ENCODE measurements at regions not wholly inside any gene's neighbourhood (a gene's known extent, or its start where the extent isn't known, plus 50 kb on each side); places are given as distances from the start of the nearest gene placed in this dataset.
A peak's percentile ranks its signal among the peaks of the same experiment; 100 is the strongest.

DNA sequence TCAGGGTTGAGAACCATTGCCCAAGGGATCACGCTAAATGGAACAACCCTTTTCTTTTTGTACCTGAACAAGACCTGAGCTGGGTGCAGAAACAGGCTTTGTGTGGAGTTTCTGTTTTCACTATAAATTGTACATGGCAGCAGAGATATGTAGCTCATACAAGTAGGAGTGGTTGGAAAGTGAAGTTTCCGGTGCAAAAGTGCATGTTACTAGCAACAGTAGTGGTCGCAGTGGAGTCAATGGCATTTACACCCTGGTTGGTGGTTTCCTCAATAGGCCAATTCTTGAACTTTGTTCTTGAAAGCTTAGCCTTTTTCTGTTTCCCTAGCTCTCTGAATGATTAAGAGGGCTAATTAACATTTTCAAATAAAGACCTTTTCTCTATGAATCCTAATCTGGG is 170.7 kb downstream of the NEBL start:
- no peak overlapping the region for H3K27ac ChIP-seq (ENCODE audit: low read depth, low read length)
- H3K4me1 ChIP-seq (ENCODE audit: control insufficient read depth in 3 of 3, insufficient read depth in 3 of 3, low read length in 3 of 3) = no peaks in the 10 kb centered on the region
- no peaks in the 10 kb centered on the region for H3K27me3 ChIP-seq (ENCODE audit: control insufficient read depth in 3 of 3, insufficient read depth in 3 of 3, low read length in 3 of 3)
- no peak overlapping the region for H3K9ac ChIP-seq (ENCODE audit: low read depth in 1 of 3, low read length in 3 of 3)
- no peaks in the 10 kb centered on the region for H3K36me3 ChIP-seq (ENCODE audit: control insufficient read depth in 3 of 3, insufficient read depth in 3 of 3, low read length in 3 of 3)
- no peaks in the 10 kb centered on the region for H3K9me3 ChIP-seq (ENCODE audit: control insufficient read depth in 3 of 3, low read length in 3 of 3)
- H3K4me3 ChIP-seq (ENCODE audit: low read length in 3 of 3) = no peak overlapping the region

DNA sequence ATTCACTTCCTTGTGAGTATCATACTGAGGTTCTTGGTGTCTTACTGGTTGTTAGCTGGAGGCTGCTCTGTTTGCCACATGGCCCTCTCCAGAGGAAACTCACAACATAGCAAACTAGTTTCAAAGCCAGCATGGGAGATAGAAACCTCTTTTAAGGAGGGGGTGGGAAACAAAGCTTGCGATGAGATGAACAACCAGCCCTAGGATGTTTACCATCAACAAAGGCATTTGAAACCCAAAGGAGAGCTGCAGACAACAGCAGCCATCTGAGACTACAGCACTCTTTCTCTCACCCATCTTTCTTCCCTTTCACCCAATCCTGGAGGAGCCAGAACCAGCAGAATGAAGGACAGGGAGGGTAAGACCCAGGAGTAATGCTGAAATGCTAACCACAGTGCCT is 182.1 kb downstream of the NEBL start:
- H3K4me1 ChIP-seq (ENCODE audit: control insufficient read depth in 3 of 3, insufficient read depth in 3 of 3, low read length in 3 of 3) = no peaks in the 10 kb centered on the region
- H3K9ac ChIP-seq (ENCODE audit: low read depth in 1 of 3, low read length in 3 of 3) = no peak overlapping the region
- H3K4me3 ChIP-seq (ENCODE audit: low read length in 3 of 3) = no peak overlapping the region
- no peak overlapping the region for H3K27ac ChIP-seq (ENCODE audit: low read depth, low read length)
- no peaks in the 10 kb centered on the region for H3K36me3 ChIP-seq (ENCODE audit: control insufficient read depth in 3 of 3, insufficient read depth in 3 of 3, low read length in 3 of 3)
- no peaks in the 10 kb centered on the region for H3K9me3 ChIP-seq (ENCODE audit: control insufficient read depth in 3 of 3, low read length in 3 of 3)
- no peaks in the 10 kb centered on the region for H3K27me3 ChIP-seq (ENCODE audit: control insufficient read depth in 3 of 3, insufficient read depth in 3 of 3, low read length in 3 of 3)

DNA sequence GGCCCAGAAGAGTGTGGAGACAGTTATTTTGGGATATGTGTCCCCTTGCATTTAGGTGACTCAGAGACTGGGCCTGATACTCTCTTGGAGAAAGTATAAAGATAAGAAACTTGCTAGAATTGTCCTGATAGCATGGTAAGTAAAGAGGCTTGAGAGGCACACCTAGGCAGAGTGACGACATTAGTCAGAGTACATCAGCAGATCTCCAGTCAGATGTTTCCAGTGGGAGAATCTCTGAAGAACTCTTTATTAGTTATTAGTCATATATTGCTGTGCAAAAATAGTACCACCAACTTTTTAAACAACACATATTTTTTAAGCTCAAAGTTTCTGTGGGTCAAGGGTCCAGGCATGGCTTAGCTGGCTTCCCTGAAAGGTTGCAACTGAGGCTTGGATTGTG is 182.6 kb downstream of the NEBL start:
- H3K9ac ChIP-seq (ENCODE audit: low read depth in 1 of 3, low read length in 3 of 3) = no peak overlapping the region
- no peaks in the 10 kb centered on the region for H3K4me1 ChIP-seq (ENCODE audit: control insufficient read depth in 3 of 3, insufficient read depth in 3 of 3, low read length in 3 of 3)
- no peak overlapping the region for H3K27ac ChIP-seq (ENCODE audit: low read depth, low read length)
- H3K9me3 ChIP-seq (ENCODE audit: control insufficient read depth in 3 of 3, low read length in 3 of 3) = no peaks in the 10 kb centered on the region
- no peaks in the 10 kb centered on the region for H3K36me3 ChIP-seq (ENCODE audit: control insufficient read depth in 3 of 3, insufficient read depth in 3 of 3, low read length in 3 of 3)
- H3K4me3 ChIP-seq (ENCODE audit: low read length in 3 of 3) = no peak overlapping the region
- no peaks in the 10 kb centered on the region for H3K27me3 ChIP-seq (ENCODE audit: control insufficient read depth in 3 of 3, insufficient read depth in 3 of 3, low read length in 3 of 3)

DNA sequence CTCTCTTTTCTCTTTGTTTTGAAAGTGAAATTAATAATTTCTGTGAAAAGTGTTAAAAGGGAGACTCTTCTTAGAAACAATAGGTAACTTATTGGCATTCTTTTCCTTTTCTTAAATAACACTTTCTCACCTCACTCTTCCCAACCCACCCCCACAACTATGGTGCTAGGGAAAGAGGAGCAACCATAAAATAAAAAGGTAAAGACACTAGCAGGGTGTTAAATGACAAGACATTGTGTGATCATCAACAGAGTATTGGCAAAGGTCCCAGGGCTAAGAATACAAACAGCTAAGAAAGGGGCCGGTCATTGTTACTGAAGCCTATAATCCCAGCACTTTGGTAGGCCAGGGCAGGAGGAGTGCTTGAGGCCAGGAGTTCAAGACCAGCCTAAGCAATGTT is 183.7 kb downstream of the NEBL start:
- Histone ChIP-seq H3K9me3 (ENCODE audit: control insufficient read depth in 3 of 3, low read length in 3 of 3) (no peaks in the 10 kb centered on the region), H3K27ac (ENCODE audit: low read depth, low read length) (no peak overlapping the region), H3K9ac (ENCODE audit: low read depth in 1 of 3, low read length in 3 of 3) (no peak overlapping the region), H3K4me3 (ENCODE audit: low read length in 3 of 3) (no peak overlapping the region), H3K27me3 (ENCODE audit: control insufficient read depth in 3 of 3, insufficient read depth in 3 of 3, low read length in 3 of 3) (no peaks in the 10 kb centered on the region), H3K4me1 (ENCODE audit: control insufficient read depth in 3 of 3, insufficient read depth in 3 of 3, low read length in 3 of 3) (no peaks in the 10 kb centered on the region), H3K36me3 (ENCODE audit: control insufficient read depth in 3 of 3, insufficient read depth in 3 of 3, low read length in 3 of 3) (no peaks in the 10 kb centered on the region)

GRCh38 chr10:20712774-20713173 is 184.3 kb downstream of the NEBL start:
- H3K4me3 ChIP-seq (ENCODE audit: low read length in 3 of 3) = no peak overlapping the region
- H3K36me3 ChIP-seq (ENCODE audit: control insufficient read depth in 3 of 3, insufficient read depth in 3 of 3, low read length in 3 of 3) = no peaks in the 10 kb centered on the region
- no peak overlapping the region for H3K27ac ChIP-seq (ENCODE audit: low read depth, low read length)
- H3K9me3 ChIP-seq (ENCODE audit: control insufficient read depth in 3 of 3, low read length in 3 of 3) = no peaks in the 10 kb centered on the region
- H3K9ac ChIP-seq (ENCODE audit: low read depth in 1 of 3, low read length in 3 of 3) = no peak overlapping the region
- no peaks in the 10 kb centered on the region for H3K4me1 ChIP-seq (ENCODE audit: control insufficient read depth in 3 of 3, insufficient read depth in 3 of 3, low read length in 3 of 3)
- no peaks in the 10 kb centered on the region for H3K27me3 ChIP-seq (ENCODE audit: control insufficient read depth in 3 of 3, insufficient read depth in 3 of 3, low read length in 3 of 3)

DNA sequence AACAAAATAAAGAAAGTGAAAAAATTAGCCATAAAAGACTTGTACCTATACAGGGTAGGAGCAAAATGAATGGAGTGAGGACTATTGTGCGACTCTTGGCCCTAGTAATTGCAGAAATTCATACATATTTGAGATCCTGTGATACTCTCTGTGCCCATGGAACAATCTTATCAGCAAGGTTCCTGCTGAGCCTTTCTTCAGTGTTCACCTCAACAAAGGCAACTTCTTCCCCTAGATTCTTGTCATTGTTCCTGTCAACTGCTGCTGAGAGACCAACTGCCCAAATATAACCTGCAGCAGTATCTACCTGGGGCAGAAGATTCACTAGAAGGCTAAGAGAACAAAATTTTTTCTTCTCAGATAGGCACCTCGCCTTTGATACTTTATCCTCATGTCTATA is 187.4 kb downstream of the NEBL start:
- no peaks in the 10 kb centered on the region for H3K36me3 ChIP-seq (ENCODE audit: control insufficient read depth in 3 of 3, insufficient read depth in 3 of 3, low read length in 3 of 3)

DNA sequence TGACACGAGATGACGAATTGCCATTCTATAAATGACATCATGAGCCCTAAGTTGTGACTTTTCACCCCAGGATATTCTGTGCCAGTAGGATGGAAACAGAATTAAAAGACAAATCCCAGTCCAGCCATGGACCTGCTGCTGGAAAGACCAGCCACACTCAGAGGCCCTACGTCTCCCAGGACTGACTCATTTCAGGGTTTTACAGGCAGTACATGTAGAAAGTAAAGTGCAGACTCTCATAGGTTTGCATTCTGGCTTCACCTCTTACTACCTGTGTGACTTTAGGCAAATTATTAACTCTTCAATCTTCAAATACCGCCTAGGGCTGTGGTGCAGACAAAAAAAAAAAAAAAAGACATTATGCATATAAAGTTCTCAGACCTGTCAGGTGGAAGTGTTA is 188.8 kb downstream of the NEBL start:
- H3K4me3 ChIP-seq (ENCODE audit: low read length in 3 of 3) = no peak overlapping the region
- no peaks in the 10 kb centered on the region for H3K4me1 ChIP-seq (ENCODE audit: control insufficient read depth in 3 of 3, insufficient read depth in 3 of 3, low read length in 3 of 3)
- no peaks in the 10 kb centered on the region for H3K9me3 ChIP-seq (ENCODE audit: control insufficient read depth in 3 of 3, low read length in 3 of 3)
- H3K27ac ChIP-seq (ENCODE audit: low read depth, low read length) = no peak overlapping the region
- H3K27me3 ChIP-seq (ENCODE audit: control insufficient read depth in 3 of 3, insufficient read depth in 3 of 3, low read length in 3 of 3) = no peaks in the 10 kb centered on the region
- no peak overlapping the region for H3K9ac ChIP-seq (ENCODE audit: low read depth in 1 of 3, low read length in 3 of 3)
- no peaks in the 10 kb centered on the region for H3K36me3 ChIP-seq (ENCODE audit: control insufficient read depth in 3 of 3, insufficient read depth in 3 of 3, low read length in 3 of 3)

More for the DNA sequence above, 187.4 kb downstream of the NEBL start:
- Histone ChIP-seq H3K9ac (ENCODE audit: low read depth in 1 of 3, low read length in 3 of 3) (no peak overlapping the region), H3K27me3 (ENCODE audit: control insufficient read depth in 3 of 3, insufficient read depth in 3 of 3, low read length in 3 of 3) (no peaks in the 10 kb centered on the region), H3K9me3 (ENCODE audit: control insufficient read depth in 3 of 3, low read length in 3 of 3) (no peaks in the 10 kb centered on the region), H3K27ac (ENCODE audit: low read depth, low read length) (no peak overlapping the region), H3K4me3 (ENCODE audit: low read length in 3 of 3) (no peak overlapping the region), H3K4me1 (ENCODE audit: control insufficient read depth in 3 of 3, insufficient read depth in 3 of 3, low read length in 3 of 3) (no peaks in the 10 kb centered on the region)

GRCh38 chr10:20707251-20707650 is 189.9 kb downstream of the NEBL start:
- H3K4me3 ChIP-seq (ENCODE audit: low read length in 3 of 3) = no peak overlapping the region
- no peaks in the 10 kb centered on the region for H3K27me3 ChIP-seq (ENCODE audit: control insufficient read depth in 3 of 3, insufficient read depth in 3 of 3, low read length in 3 of 3)
- no peak overlapping the region for H3K9ac ChIP-seq (ENCODE audit: low read depth in 1 of 3, low read length in 3 of 3)
- no peaks in the 10 kb centered on the region for H3K9me3 ChIP-seq (ENCODE audit: control insufficient read depth in 3 of 3, low read length in 3 of 3)
- H3K36me3 ChIP-seq (ENCODE audit: control insufficient read depth in 3 of 3, insufficient read depth in 3 of 3, low read length in 3 of 3) = no peaks in the 10 kb centered on the region
- H3K27ac ChIP-seq (ENCODE audit: low read depth, low read length) = no peak overlapping the region
- no peaks in the 10 kb centered on the region for H3K4me1 ChIP-seq (ENCODE audit: control insufficient read depth in 3 of 3, insufficient read depth in 3 of 3, low read length in 3 of 3)

DNA sequence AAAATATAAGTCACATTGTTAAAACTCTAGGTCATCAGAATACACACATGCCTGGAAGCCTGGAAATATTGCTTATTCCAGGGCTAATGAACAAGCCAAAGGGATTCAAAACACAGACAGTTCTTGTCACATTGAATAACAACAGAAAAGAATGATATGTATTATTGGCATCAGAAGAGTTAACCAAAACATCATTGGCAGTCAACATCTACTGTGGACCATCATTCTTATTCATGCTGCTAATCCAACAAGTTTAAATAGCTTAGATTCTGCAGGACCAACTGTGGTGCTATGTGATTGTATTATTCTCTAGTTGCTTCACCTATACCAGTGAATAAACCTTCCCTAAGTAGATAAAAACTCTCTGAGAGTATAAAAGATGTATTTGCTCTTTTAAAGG is 198.3 kb downstream of the NEBL start:
- no peak overlapping the region for H3K27ac ChIP-seq (ENCODE audit: low read depth, low read length)
- peak overlapping the region in 1 of 3 donors; percentile 5 for H3K4me3 ChIP-seq (ENCODE audit: low read length in 3 of 3)
- H3K36me3 ChIP-seq (ENCODE audit: control insufficient read depth in 3 of 3, insufficient read depth in 3 of 3, low read length in 3 of 3) = no peaks in the 10 kb centered on the region
- H3K9me3 ChIP-seq (ENCODE audit: control insufficient read depth in 3 of 3, low read length in 3 of 3) = no peaks in the 10 kb centered on the region
- no peak overlapping the region for H3K9ac ChIP-seq (ENCODE audit: low read depth in 1 of 3, low read length in 3 of 3)
- no peaks in the 10 kb centered on the region for H3K27me3 ChIP-seq (ENCODE audit: control insufficient read depth in 3 of 3, insufficient read depth in 3 of 3, low read length in 3 of 3)
- no peaks in the 10 kb centered on the region for H3K4me1 ChIP-seq (ENCODE audit: control insufficient read depth in 3 of 3, insufficient read depth in 3 of 3, low read length in 3 of 3)

GRCh38 chr10:20694296-20694695 is 202.8 kb downstream of the NEBL start:
- no peaks in the 10 kb centered on the region for H3K4me1 ChIP-seq (ENCODE audit: control insufficient read depth in 3 of 3, insufficient read depth in 3 of 3, low read length in 3 of 3)

More at GRCh38 chr10:20694296-20694695, 202.8 kb downstream of the NEBL start:
- Histone ChIP-seq H3K9ac (ENCODE audit: low read depth in 1 of 3, low read length in 3 of 3) (no peak overlapping the region), H3K36me3 (ENCODE audit: control insufficient read depth in 3 of 3, insufficient read depth in 3 of 3, low read length in 3 of 3) (no peaks in the 10 kb centered on the region), H3K4me3 (ENCODE audit: low read length in 3 of 3) (no peak overlapping the region), H3K9me3 (ENCODE audit: control insufficient read depth in 3 of 3, low read length in 3 of 3) (no peaks in the 10 kb centered on the region), H3K27me3 (ENCODE audit: control insufficient read depth in 3 of 3, insufficient read depth in 3 of 3, low read length in 3 of 3) (no peaks in the 10 kb centered on the region), H3K27ac (ENCODE audit: low read depth, low read length) (no peak overlapping the region)
